ENCODE measurements at regions not wholly inside any gene's neighbourhood (a gene's known extent, or its start where the extent isn't known, plus 50 kb on each side); places are given as distances from the start of the nearest gene placed in this dataset.

GRCh38 chr2:198817536-198817935, 640.2 kb downstream of the SATB2 start:
- TF ChIP-seq CTCF (IDR thresholded peaks at IDR 0.05), result no peak
- no peak for ATAC-seq
- H3K27me3 ChIP-seq, result no peaks in the 10 kb centered on the region
- H3K27ac ChIP-seq, result no peak overlapping the region
- no peak for DNase-seq
- H3K9me3 ChIP-seq, result peaks cover 0 to 6% (median 0%) of the 10 kb centered on the region in 11 donors
- WGBS, 2 donors, result 63 to 67% methylated on average over 1 of the region's 1 CpG
- no peak overlapping the region for H3K4me3 ChIP-seq
- intact Hi-C loops (cut with DNase I), result no loop called here
- H3K36me3 ChIP-seq, result no peaks in the 10 kb centered on the region
- H3K4me1 ChIP-seq, result no peaks in the 10 kb centered on the region

DNA sequence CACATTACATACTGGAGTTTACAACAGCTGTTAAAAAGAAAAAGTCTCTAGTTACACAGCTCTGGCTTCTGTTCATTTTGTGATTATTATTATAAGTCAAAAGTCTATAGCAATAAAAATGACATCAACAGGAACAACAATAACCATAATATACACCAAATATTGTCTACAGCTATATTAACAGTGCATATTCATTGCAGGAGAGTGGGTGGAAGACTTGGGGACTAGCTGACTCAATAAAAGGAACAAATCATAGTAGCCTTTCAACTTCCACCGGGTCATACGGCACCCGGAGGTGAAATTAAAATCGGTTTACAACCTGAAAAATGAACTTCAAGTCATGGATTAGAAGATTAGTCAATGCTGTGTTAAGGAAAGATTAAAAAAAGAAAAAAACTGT, 642.1 kb downstream of the SATB2 start:
- no peaks in the 10 kb centered on the region for H3K9me3 ChIP-seq
- ATAC-seq (no peak), DNase-seq (no peak)
- no peaks in the 10 kb centered on the region for H3K27me3 ChIP-seq
- intact Hi-C loops (cut with DNase I), result no loop called here
- TF ChIP-seq CTCF (IDR thresholded peaks at IDR 0.05), result no peak
- no peak overlapping the region for H3K27ac ChIP-seq
- no peaks in the 10 kb centered on the region for H3K36me3 ChIP-seq
- H3K4me3 ChIP-seq, result no peak overlapping the region
- WGBS, 2 donors, result 85% methylated on average over 4 of the region's 4 CpGs
- no peaks in the 10 kb centered on the region for H3K4me1 ChIP-seq

- intact Hi-C loops (cut with DNase I), result no loop called here
- ATAC-seq (no peak), DNase-seq (no peak)
- H3K4me1 ChIP-seq, result no peaks in the 10 kb centered on the region
- no peaks in the 10 kb centered on the region for H3K27me3 ChIP-seq
- H3K36me3 ChIP-seq, result no peaks in the 10 kb centered on the region
- H3K27ac ChIP-seq, result no peak overlapping the region
- TF ChIP-seq CTCF (IDR thresholded peaks at IDR 0.05), result no peak
- H3K4me3 ChIP-seq, result no peak overlapping the region
- no peaks in the 10 kb centered on the region for H3K9me3 ChIP-seq
- 70 to 75% methylated on average over 3 of the region's 3 CpGs for WGBS, 2 donors
Observed at GRCh38 chr2:198811198-198811597, 646.5 kb downstream of the SATB2 start.

DNA sequence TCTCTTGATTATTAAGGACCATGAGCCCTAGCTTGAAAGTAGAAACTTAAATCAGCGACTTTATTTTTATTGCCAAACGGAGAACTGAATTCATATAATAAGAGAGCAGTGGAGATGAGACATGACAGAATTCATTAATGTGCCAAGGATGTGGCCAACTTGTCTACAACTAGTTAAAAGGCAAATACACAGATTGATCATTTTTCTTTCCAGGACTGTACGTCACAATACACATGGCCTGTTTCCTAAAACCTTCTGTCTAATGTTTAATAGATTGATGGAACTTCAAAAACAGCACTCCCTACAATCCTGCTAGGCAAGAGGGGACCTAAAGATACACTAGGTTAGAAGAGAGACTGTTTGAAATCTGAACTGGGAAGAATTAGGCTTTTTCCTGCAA, 647.8 kb downstream of the SATB2 start:
- Histone ChIP-seq H3K27me3 (no peaks in the 10 kb centered on the region), H3K36me3 (no peaks in the 10 kb centered on the region), H3K27ac (no peak overlapping the region), H3K4me3 (no peak overlapping the region), H3K9me3 (no peaks in the 10 kb centered on the region), H3K4me1 (no peaks in the 10 kb centered on the region)
- intact Hi-C loops (cut with DNase I), result no loop called here
- DNase-seq (no peak), ATAC-seq (no peak)
- WGBS, 2 donors, result 77 to 86% methylated on average over 3 of the region's 3 CpGs
- TF ChIP-seq CTCF (IDR thresholded peaks at IDR 0.05), result no peak

GRCh38 chr2:198807131-198807530, 650.6 kb downstream of the SATB2 start:
- WGBS, 2 donors, result 58 to 84% methylated on average over 2 of the region's 2 CpGs
- TF ChIP-seq CTCF (IDR thresholded peaks at IDR 0.05), result no peak
- Histone ChIP-seq H3K9me3 (no peaks in the 10 kb centered on the region), H3K4me3 (no peak overlapping the region), H3K36me3 (no peaks in the 10 kb centered on the region), H3K27ac (no peak overlapping the region), H3K4me1 (no peaks in the 10 kb centered on the region), H3K27me3 (no peaks in the 10 kb centered on the region)
- no peak for ATAC-seq
- no peak for DNase-seq
- intact Hi-C loops (cut with DNase I), result no loop called here
